CMK (cell line): ENCODE measurements at regions not wholly inside any gene's neighbourhood (a gene's known extent, or its start where the extent isn't known, plus 50 kb on each side); places are given as distances from the start of the nearest gene placed in this dataset.
"Not testable (repeated sequence)": the region's sequence is repeated elsewhere in the genome, so short reads cannot be mapped to it uniquely, and the experiment has no call there.

Experiments used
- DNase-seq: peaks from one replicate; pipeline ENCODE4 v3.0.0-alpha.2; 2010; ENCODE audit warnings: low read depth

- DNase-seq, result no peak
Measured at GRCh38 chr2:52386433-52387030, 1354.6 kb upstream of the NRXN1 start.

- DNase-seq, result no peak
Measured at GRCh38 chr2:52383541-52383940, 1351.6 kb upstream of the NRXN1 start.

- DNase-seq, result no peak
Measured at GRCh38 chr2:52369178-52369577, 1337.2 kb upstream of the NRXN1 start.

- DNase-seq, result no peak
Measured at GRCh38 chr2:52368141-52368540, 1336.2 kb upstream of the NRXN1 start.

- DNase-seq, result no peak
Measured at GRCh38 chr2:52365946-52366345, 1334.0 kb upstream of the NRXN1 start.

GRCh38 chr2:52356556-52356955 lies 1324.6 kb upstream of the NRXN1 start:
- DNase-seq, result no peak

GRCh38 chr2:52347292-52347691 lies 1315.4 kb upstream of the NRXN1 start:
- no peak for DNase-seq

- DNase-seq, result no peak
Measured at GRCh38 chr2:52345676-52346075, 1313.7 kb upstream of the NRXN1 start.

- no peak for DNase-seq
Measured at GRCh38 chr2:52345082-52345481, 1313.2 kb upstream of the NRXN1 start.

- no peak for DNase-seq
Measured at GRCh38 chr2:52343706-52344266, 1311.9 kb upstream of the NRXN1 start.

GRCh38 chr2:52343010-52343409 lies 1311.1 kb upstream of the NRXN1 start:
- DNase-seq, result no peak

GRCh38 chr2:52342458-52342857 lies 1310.5 kb upstream of the NRXN1 start:
- no peak for DNase-seq

GRCh38 chr2:52341732-52342131 lies 1309.8 kb upstream of the NRXN1 start:
- no peak for DNase-seq

- no peak for DNase-seq
Measured at GRCh38 chr2:52340171-52340570, 1308.2 kb upstream of the NRXN1 start.

GRCh38 chr2:52337786-52338185 lies 1305.9 kb upstream of the NRXN1 start:
- not testable (repeated sequence) for DNase-seq

GRCh38 chr2:52336951-52337350 lies 1305.0 kb upstream of the NRXN1 start:
- DNase-seq, result no peak

- DNase-seq, result no peak
Measured at GRCh38 chr2:52335727-52336126, 1303.8 kb upstream of the NRXN1 start.

GRCh38 chr2:52334185-52334584 lies 1302.3 kb upstream of the NRXN1 start:
- DNase-seq, result no peak

- no peak for DNase-seq
Measured at GRCh38 chr2:52327641-52328040, 1295.7 kb upstream of the NRXN1 start.

GRCh38 chr2:52314231-52314630 lies 1282.3 kb upstream of the NRXN1 start:
- no peak for DNase-seq

GRCh38 chr2:52312486-52312885 lies 1280.6 kb upstream of the NRXN1 start:
- no peak for DNase-seq

- no peak for DNase-seq
Measured at GRCh38 chr2:52311862-52312261, 1279.9 kb upstream of the NRXN1 start.

GRCh38 chr2:52308156-52308555 lies 1276.2 kb upstream of the NRXN1 start:
- DNase-seq, result no peak

GRCh38 chr2:52294628-52295027 lies 1262.7 kb upstream of the NRXN1 start:
- no peak for DNase-seq
